H1 (cell line): ENCODE measurements at regions not wholly inside any gene's neighbourhood (a gene's known extent, or its start where the extent isn't known, plus 50 kb on each side); places are given as distances from the start of the nearest gene placed in this dataset.

Experiments used
- CTCF ChIA-PET: fragments of 300-600 bp; sonication (Branson Sonifier 250); formaldehyde crosslinking; loops from one replicate; lab custom pipeline; 2021; ENCODE audit not compliant: partially characterized antibody; lab: Charles Lee
- POLR2A ChIA-PET: fragments of 300-600 bp; sonication (Branson Sonifier 250); formaldehyde crosslinking; loops from one replicate; lab custom pipeline; 2021; ENCODE audit warnings: inconsistent platforms; ENCODE audit not compliant: partially characterized antibody; lab: Charles Lee
- DNase-seq, 2 experiments: peaks; one replicate each; pipeline versions ENCODE4 v3.0.0 to v3.0.0-alpha.2; 2010 to 2022; ENCODE audit warnings: low spot score in 2 of 2, low read depth in 1 of 2, mixed read lengths in 1 of 2
- FAIRE-seq: peaks from 2 replicates; lab custom pipeline; 2011; peaks lifted over from hg19 to GRCh38; lab: Jason Lieb, UNC
- H2AFZ ChIP-seq: 2 replicates; pipeline ENCODE4 v1.8.1; 2012; ENCODE audit warnings: low read length, inconsistent platforms
- H2AK5ac ChIP-seq: 2 replicates; pipeline ENCODE4 v1.6.1; 2013; ENCODE audit warnings: low read depth, low read length
- H2BK120ac ChIP-seq: replicated peaks from 2 replicates; pipeline ENCODE3; 2013; ENCODE audit warnings: low read depth, low read length, inconsistent platforms
- H2BK12ac ChIP-seq: 2 replicates; pipeline ENCODE4 v1.6.1; 2013; ENCODE audit warnings: low read depth, low read length
- H2BK15ac ChIP-seq: 2 replicates; pipeline ENCODE4 v1.6.1; 2013; ENCODE audit warnings: low read length
- H2BK20ac ChIP-seq: 2 replicates; pipeline ENCODE4 v1.6.1; 2013; ENCODE audit warnings: low read length
- H2BK5ac ChIP-seq: 2 replicates; pipeline ENCODE4 v1.6.1; 2013; ENCODE audit warnings: low read depth, low read length
- H3K14ac ChIP-seq: 2 replicates; pipeline ENCODE4 v1.6.1; 2013; ENCODE audit warnings: inconsistent platforms; ENCODE audit not compliant: insufficient read length
- H3K18ac ChIP-seq: 2 replicates; pipeline ENCODE4 v1.6.1; 2013; ENCODE audit warnings: low read length; ENCODE audit errors: extremely low read depth
- H3K23ac ChIP-seq: 2 replicates; pipeline ENCODE4 v1.6.1; 2013; ENCODE audit warnings: inconsistent platforms; ENCODE audit not compliant: insufficient read length
- H3K23me2 ChIP-seq: 2 replicates; pipeline ENCODE4 v1.6.1; 2013; ENCODE audit warnings: low read depth, low read length
- H3K27ac ChIP-seq: 2 replicates; pipeline ENCODE4 v1.6.1; 2011; ENCODE audit warnings: low read depth, low read length, inconsistent platforms
- H3K27me3 ChIP-seq, 4 experiments: replicated peaks in 1 of 4; 1 replicate in 1 of 4; 2 replicates in 3 of 4; pipeline versions ENCODE4 v1.6.1 to v1.8.1; 2011 to 2013; ENCODE audit warnings: low read length in 3 of 4, mild to moderate bottlenecking in 3 of 4, inconsistent platforms in 2 of 4, mixed read lengths in 2 of 4, moderate library complexity in 1 of 4; ENCODE audit not compliant: control insufficient read depth in 3 of 4, insufficient read depth in 3 of 4; ENCODE audit errors: extremely low read depth in 1 of 4
- H3K36me3 ChIP-seq, 4 experiments: 2 replicates each; pipeline versions ENCODE4 v1.6.1 to v1.8.1; 2011 to 2013; ENCODE audit warnings: mild to moderate bottlenecking in 4 of 4, low read length in 3 of 4, moderate library complexity in 2 of 4, control low read depth in 1 of 4, inconsistent platforms in 1 of 4; ENCODE audit not compliant: insufficient read depth in 4 of 4, control insufficient read depth in 2 of 4
- H3K4ac ChIP-seq: replicated peaks from 2 replicates; pipeline ENCODE3; 2013; ENCODE audit warnings: low read length, low read depth, mixed read lengths, inconsistent platforms; ENCODE audit not compliant: insufficient read length
- H3K4me1 ChIP-seq, 4 experiments: replicated peaks in 1 of 4; 1 replicate in 1 of 4; 2 replicates in 3 of 4; pipeline versions ENCODE4 v1.6.1 to v1.8.1; 2011 to 2013; ENCODE audit warnings: low read length in 3 of 4, inconsistent platforms in 2 of 4, mixed read lengths in 1 of 4; ENCODE audit not compliant: insufficient read depth in 4 of 4, control insufficient read depth in 3 of 4
- H3K4me2 ChIP-seq, 2 experiments: 2 replicates each; pipeline versions ENCODE4 v1.6.1 to v1.8.1; 2011 to 2013; ENCODE audit warnings: low read depth in 2 of 2, low read length in 2 of 2, control low read depth in 1 of 2, inconsistent platforms in 1 of 2, mild to moderate bottlenecking in 1 of 2; ENCODE audit not compliant: insufficient read depth in 1 of 2
- H3K4me3 ChIP-seq, 4 experiments: fragments of 200-600, 300-600 bp in 1 of 4; sonication (generic), shearing (Covaris generic), sonication (Bioruptor Twin) in 1 of 4; 2 replicates each; pipeline versions ENCODE4 v1.5.1 to v1.8.1; 2011 to 2016; ENCODE audit warnings: low read length in 4 of 4, low read depth in 3 of 4, control low read depth in 2 of 4, inconsistent platforms in 2 of 4, mild to moderate bottlenecking in 2 of 4, mixed read lengths in 1 of 4, moderate library complexity in 1 of 4; ENCODE audit not compliant: insufficient read depth in 2 of 4; ENCODE audit errors: extremely low read depth in 1 of 4
- H3K56ac ChIP-seq: replicated peaks from 2 replicates; pipeline ENCODE3; 2013; ENCODE audit warnings: low read depth, mild to moderate bottlenecking, mixed read lengths, low read length, inconsistent platforms; ENCODE audit not compliant: insufficient read length
- H3K79me1 ChIP-seq: 2 replicates; pipeline ENCODE4 v1.6.1; 2013; ENCODE audit warnings: low read depth, low read length, control low read depth
- H3K79me2 ChIP-seq, 2 experiments: 2 replicates each; pipeline versions ENCODE4 v1.6.1 to v1.8.1; 2012 to 2013; ENCODE audit warnings: low read length in 2 of 2, mild to moderate bottlenecking in 2 of 2, inconsistent platforms in 1 of 2; ENCODE audit not compliant: insufficient read depth in 2 of 2, control insufficient read depth in 1 of 2
- H3K9ac ChIP-seq, 4 experiments: replicated peaks in 1 of 4; 1 replicate in 1 of 4; 2 replicates in 3 of 4; pipeline versions ENCODE4 v1.6.1 to v1.8.1; 2011 to 2013; ENCODE audit warnings: low read depth in 3 of 4, low read length in 3 of 4, control low read depth in 2 of 4, mild to moderate bottlenecking in 2 of 4, moderate library complexity in 2 of 4, inconsistent platforms in 1 of 4; ENCODE audit errors: extremely low read depth in 1 of 4
- H3K9me3 ChIP-seq, 2 experiments: 2 replicates each; pipeline versions ENCODE4 v1.6.1 to v1.8.1; 2012 to 2013; ENCODE audit warnings: mild to moderate bottlenecking in 2 of 2, moderate library complexity in 2 of 2, control low read depth in 1 of 2, inconsistent platforms in 1 of 2, low read depth in 1 of 2, low read length in 1 of 2, mixed read lengths in 1 of 2; ENCODE audit not compliant: insufficient read depth in 2 of 2
- H4K20me1 ChIP-seq, 2 experiments: replicated peaks in 1 of 2; 2 replicates each; pipeline versions ENCODE3 to v1.8.1; 2011 to 2013; ENCODE audit warnings: inconsistent platforms in 2 of 2, low read length in 2 of 2, mild to moderate bottlenecking in 1 of 2; ENCODE audit not compliant: insufficient read depth in 2 of 2, control insufficient read depth in 1 of 2
- H4K5ac ChIP-seq: 2 replicates; pipeline ENCODE4 v1.6.1; 2013; ENCODE audit warnings: low read length, low read depth, mixed read lengths, inconsistent platforms; ENCODE audit not compliant: insufficient read length
- H4K8ac ChIP-seq: 2 replicates; pipeline ENCODE4 v1.8.0; 2013; ENCODE audit warnings: mild to moderate bottlenecking, moderate library complexity, low read length, inconsistent platforms; ENCODE audit not compliant: insufficient read depth; ENCODE audit errors: extremely low read depth
- H4K91ac ChIP-seq: replicated peaks from 2 replicates; pipeline ENCODE3; 2013; ENCODE audit warnings: low read length, mixed read lengths, inconsistent platforms; ENCODE audit not compliant: insufficient read length
- ATF3 ChIP-seq: IDR thresholded peaks from 2 replicates; pipeline ENCODE4 v1.6.1; 2011; ENCODE audit warnings: low read depth, mild to moderate bottlenecking, low read length; ENCODE audit not compliant: insufficient read depth
- BACH1 ChIP-seq: IDR thresholded peaks from 2 replicates; pipeline ENCODE4 v1.6.1; 2012; ENCODE audit warnings: low read length, improper control_type of control experiment
- FOSL1 ChIP-seq: IDR thresholded peaks from 2 replicates; pipeline ENCODE4 v1.6.1; 2011; ENCODE audit warnings: mild to moderate bottlenecking, low read depth, low read length, moderate library complexity; ENCODE audit not compliant: insufficient read depth
- GTF2F1 ChIP-seq: IDR thresholded peaks from 2 replicates; pipeline ENCODE4 v1.6.1; 2012; ENCODE audit warnings: low read depth, low read length, improper control_type of control experiment, borderline replicate concordance
- KDM1A ChIP-seq: fragments of 200-600, 300-600 bp; sonication (generic); IDR thresholded peaks from 2 replicates; pipeline ENCODE4 v1.7.1; 2016; ENCODE audit warnings: mild to moderate bottlenecking, low read length, borderline replicate concordance
- NANOG ChIP-seq: IDR thresholded peaks from 2 replicates; pipeline ENCODE4 v1.6.1; 2011; ENCODE audit warnings: low read length, low read depth, mild to moderate bottlenecking, inconsistent platforms; ENCODE audit not compliant: insufficient read depth, poor library complexity, severe bottlenecking
- NRF1 ChIP-seq: IDR thresholded peaks from 2 replicates; pipeline ENCODE4 v1.6.1; 2011; ENCODE audit warnings: mild to moderate bottlenecking, low read depth, low read length, improper control_type of control experiment
- PHF8 ChIP-seq: fragments of 200-600 bp; sonication (generic); conservative IDR thresholded peaks from 2 replicates; pipeline ENCODE4 v1.7.1; 2012; ENCODE audit warnings: low read depth, mild to moderate bottlenecking, inconsistent platforms, low read length, moderate library complexity
- SIRT6 ChIP-seq: IDR thresholded peaks from one replicate; pipeline ENCODE4 v1.7.1; 2012; ENCODE audit warnings: low read length, inconsistent platforms
- SP1 ChIP-seq: IDR thresholded peaks from 2 replicates; pipeline ENCODE4 v1.6.1; 2011; ENCODE audit warnings: low read depth, low read length
- TAF1 ChIP-seq: IDR thresholded peaks from 2 replicates; pipeline ENCODE4 v1.6.1; 2011; ENCODE audit warnings: mild to moderate bottlenecking, low read depth, low read length
- TAF7 ChIP-seq: optimal IDR thresholded peaks from 2 replicates; pipeline ENCODE3; 2011; ENCODE audit warnings: low read depth, mild to moderate bottlenecking, inconsistent platforms, low read length, moderate library complexity, borderline replicate concordance
- YY1 ChIP-seq: IDR thresholded peaks from 2 replicates; pipeline ENCODE4 v1.6.1; 2011; ENCODE audit warnings: low read depth, mild to moderate bottlenecking, low read length
- ZNF274 ChIP-seq: IDR thresholded peaks from 2 replicates; pipeline ENCODE4 v1.7.0; 2012; ENCODE audit warnings: low read length, borderline replicate concordance; ENCODE audit errors: extremely low read depth
- WGBS, 2 experiments: shearing (Covaris generic) in 1 of 2; methylation state at CpG; one replicate each; pipeline versions ENCODE4 v1.1.6 to v1.1.7; 2013 to 2015; ENCODE audit warnings: low lambda C conversion rate in 2 of 2, mixed read lengths in 2 of 2, inconsistent platforms in 1 of 2, low coverage in 1 of 2, missing lambda C conversion rate in 1 of 2; ENCODE audit not compliant: insufficient replicate concordance in 2 of 2, insufficient coverage in 1 of 2, insufficient read length in 1 of 2; ENCODE audit errors: extremely low coverage in 1 of 2, missing lambda C conversion rate in 1 of 2; 5-methylcytosine and 5-hydroxymethylcytosine counted together

GRCh38 chr11:15716550-15716949 lies 601.8 kb downstream of the INSC start:
- TF ChIP-seq TAF1 (no peak), PHF8 (no peak), ATF3 (no peak), SP1 (no peak), ZNF274 (no peak), FOSL1 (no peak), YY1 (no peak), TAF7 (no peak), NANOG (no peak), NRF1 (no peak), SIRT6 (no peak), BACH1 (no peak), KDM1A (no peak), GTF2F1 (no peak)
- Histone ChIP-seq H3K56ac (no peak overlapping the region), H2BK120ac (no peak overlapping the region), H3K4me1 (peaks cover 0 to 3% (median 1%) of the 10 kb centered on the region in 4 experiments; a peak in 1 of 7 replicates), H4K20me1 (no peaks in the 10 kb centered on the region), H3K4ac (no peak overlapping the region), H2BK20ac (no peak overlapping the region), H2AK5ac (no peak overlapping the region), H2BK12ac (no peak overlapping the region), H3K23ac (no peak overlapping the region), H3K79me1 (no peaks in the 10 kb centered on the region), H3K4me3 (no peak overlapping the region), H3K27ac (no peak overlapping the region), H3K9ac (no peak overlapping the region), H3K27me3 (no peaks in the 10 kb centered on the region; a peak in 1 of 7 replicates), H4K8ac (no peak overlapping the region), H3K14ac (no peak overlapping the region), H3K79me2 (no peaks in the 10 kb centered on the region), H2BK15ac (no peak overlapping the region), H3K4me2 (no peak overlapping the region), H3K23me2 (no peaks in the 10 kb centered on the region), H3K36me3 (no peaks in the 10 kb centered on the region), H4K5ac (no peak overlapping the region), H3K18ac (no peak overlapping the region), H2BK5ac (no peak overlapping the region), H2AFZ (no peak overlapping the region), H3K9me3 (no peaks in the 10 kb centered on the region), H4K91ac (no peak overlapping the region)
- 96% methylated on average over 2 of the region's 2 CpGs; no CpG with 5 or more reads in 1 of the 2 experiments for WGBS, 2 experiments
- DNase-seq (no peak), FAIRE-seq (no peak)
- CTCF ChIA-PET: interaction anchor here (0.8 kb wide), 1 partner anchor 20 kb away, joined by 3 read pairs; no protein-coding TSS in a partner anchor
- POLR2A ChIA-PET: no interaction called here
